KMS-11 (cell line): ENCODE measurements at regions not wholly inside any gene's neighbourhood (a gene's known extent, or its start where the extent isn't known, plus 50 kb on each side); places are given as distances from the start of the nearest gene placed in this dataset.

Source experiments
- H2AFZ ChIP-seq: fragments of 200-600 bp; sonication (generic); 2 replicates; pipeline ENCODE4 v1.6.1; 2016; ENCODE audit warnings: antibody characterized with exemption, mixed run types, low read depth
- H3K27ac ChIP-seq: fragments of 200-600 bp; sonication (generic); 2 replicates; pipeline ENCODE4 v1.6.1; 2016; ENCODE audit warnings: mild to moderate bottlenecking, mixed run types
- H3K27me3 ChIP-seq: fragments of 200-600 bp; sonication (generic); 2 replicates; pipeline ENCODE4 v1.6.1; 2017; ENCODE audit warnings: mild to moderate bottlenecking, low read depth, mixed run types, moderate library complexity; ENCODE audit not compliant: insufficient read depth
- H3K36me3 ChIP-seq: fragments of 200-600 bp; sonication (generic); 2 replicates; pipeline ENCODE4 v1.6.1; 2017; ENCODE audit warnings: mild to moderate bottlenecking, mixed run types; ENCODE audit not compliant: insufficient read depth
- H3K4me1 ChIP-seq: fragments of 200-600 bp; sonication (generic); 2 replicates; pipeline ENCODE4 v1.6.1; 2016; ENCODE audit warnings: mild to moderate bottlenecking, low read depth, mixed run types; ENCODE audit not compliant: poor library complexity, severe bottlenecking
- H3K4me2 ChIP-seq: fragments of 200-600 bp; sonication (generic); 2 replicates; pipeline ENCODE4 v1.7.0; 2016; ENCODE audit warnings: mild to moderate bottlenecking, mixed run types
- H3K4me3 ChIP-seq: fragments of 200-600 bp; sonication (generic); IDR thresholded peaks from 2 replicates; pipeline ENCODE4 v1.6.1; 2017; ENCODE audit warnings: low read depth, low read length, mixed read lengths; ENCODE audit not compliant: insufficient read depth
- H3K79me2 ChIP-seq: fragments of 200-600 bp; sonication (generic); 2 replicates; pipeline ENCODE4 v1.6.1; 2016; ENCODE audit warnings: low read depth, mixed run types; ENCODE audit not compliant: insufficient read depth
- H3K9ac ChIP-seq: fragments of 200-600 bp; sonication (generic); 2 replicates; pipeline ENCODE4 v1.6.1; 2016; ENCODE audit warnings: mild to moderate bottlenecking, mixed run types
- H4K20me1 ChIP-seq: fragments of 200-600 bp; sonication (generic); 2 replicates; pipeline ENCODE4 v1.6.1; 2016; ENCODE audit warnings: mild to moderate bottlenecking, mixed run types; ENCODE audit not compliant: insufficient read depth
- CTCF ChIP-seq: fragments of 200-600 bp; sonication (generic); conservative IDR thresholded peaks from 2 replicates; pipeline ENCODE4 v1.6.1; 2017; ENCODE audit warnings: low read depth, mild to moderate bottlenecking, antibody characterized with exemption, low read length, moderate library complexity, mixed read lengths

GRCh38 chr1:25089772-25090171 is 142.5 kb downstream of the SYF2 start:
- no peak overlapping the region for H3K4me3 ChIP-seq
- H2AFZ ChIP-seq = no peak overlapping the region
- no peaks in the 10 kb centered on the region for H3K36me3 ChIP-seq
- no peak overlapping the region for H3K4me2 ChIP-seq
- H3K79me2 ChIP-seq = no peaks in the 10 kb centered on the region
- no peak for TF ChIP-seq CTCF
- H3K9ac ChIP-seq = no peak overlapping the region
- H4K20me1 ChIP-seq = no peaks in the 10 kb centered on the region
- H3K27ac ChIP-seq = no peak overlapping the region
- H3K4me1 ChIP-seq = no peaks in the 10 kb centered on the region
- no peaks in the 10 kb centered on the region for H3K27me3 ChIP-seq

GRCh38 chr1:25088946-25089345 is 143.4 kb downstream of the SYF2 start:
- no peak overlapping the region for H3K4me2 ChIP-seq
- H3K36me3 ChIP-seq = no peaks in the 10 kb centered on the region
- no peak overlapping the region for H3K9ac ChIP-seq
- H3K27me3 ChIP-seq = no peaks in the 10 kb centered on the region
- H3K4me3 ChIP-seq = no peak overlapping the region
- no peak overlapping the region for H3K27ac ChIP-seq
- no peaks in the 10 kb centered on the region for H3K4me1 ChIP-seq
- H2AFZ ChIP-seq = no peak overlapping the region
- no peaks in the 10 kb centered on the region for H4K20me1 ChIP-seq
- H3K79me2 ChIP-seq = no peaks in the 10 kb centered on the region
- no peak for TF ChIP-seq CTCF

- Histone ChIP-seq H3K79me2 (no peaks in the 10 kb centered on the region), H3K27me3 (no peaks in the 10 kb centered on the region), H3K27ac (no peak overlapping the region), H3K9ac (no peak overlapping the region), H2AFZ (no peak overlapping the region), H3K4me3 (no peak overlapping the region), H3K4me2 (no peak overlapping the region), H4K20me1 (no peaks in the 10 kb centered on the region), H3K36me3 (no peaks in the 10 kb centered on the region), H3K4me1 (no peaks in the 10 kb centered on the region)
- TF ChIP-seq CTCF = no peak
These were observed 144.1 kb downstream of the SYF2 start for GRCh38 chr1:25088180-25088701.

GRCh38 chr1:25086518-25087079 is 145.7 kb downstream of the SYF2 start:
- no peaks in the 10 kb centered on the region for H3K79me2 ChIP-seq
- H3K27me3 ChIP-seq = no peaks in the 10 kb centered on the region

More at GRCh38 chr1:25086518-25087079, 145.7 kb downstream of the SYF2 start:
- Histone ChIP-seq H2AFZ (no peak overlapping the region), H3K27ac (no peak overlapping the region), H3K4me1 (no peaks in the 10 kb centered on the region), H3K36me3 (no peaks in the 10 kb centered on the region), H3K4me2 (no peak overlapping the region), H3K4me3 (no peak overlapping the region), H4K20me1 (no peaks in the 10 kb centered on the region), H3K9ac (no peak overlapping the region)
- TF ChIP-seq CTCF = no peak
